Pancreas (tissue), 10 donors: ENCODE measurements at regions not wholly inside any gene's neighbourhood (a gene's known extent, or its start where the extent isn't known, plus 50 kb on each side); places are given as distances from the start of the nearest gene placed in this dataset.
A peak's percentile ranks its signal among the peaks of the same experiment; 100 is the strongest.

ENCODE experiments used
- ATAC-seq, 4 donors: fragments of 200-7000 bp; cut with Tn5 transposase; one replicate each; pipeline versions ENCODE4 v1.8.0 to v1.9.1; 2020; ENCODE audit warnings: mild to moderate bottlenecking in 4 of 4, moderate library complexity in 4 of 4
- DNase-seq, 6 donors: peaks; one replicate each; pipeline ENCODE4 v3.0.0-alpha.2; 2020
- FAIRE-seq: peaks from 2 replicates; lab custom pipeline; 2012; peaks lifted over from hg19 to GRCh38; lab: Jason Lieb, UNC
- H3K27ac ChIP-seq, 4 donors: fragments of 200-600 bp; sonication (generic); 1 replicate in 3 of 4; 2 replicates in 1 of 4; pipeline versions ENCODE4 v1.5.0 to v1.8.0; 2020
- H3K27me3 ChIP-seq, 4 donors: fragments of 200-600 bp; one replicate each; pipeline ENCODE4 v1.8.0; 2021
- H3K36me3 ChIP-seq, 3 donors: fragments of 200-600 bp; sonication (generic) in 1 of 3; one replicate each; pipeline versions ENCODE4 v1.5.0 to v1.8.0; 2020 to 2021
- H3K4me1 ChIP-seq, 3 donors: fragments of 200-600 bp; one replicate each; pipeline ENCODE4 v1.8.0; 2021
- H3K4me3 ChIP-seq, 4 donors: fragments of 200-600 bp; sonication (generic) in 2 of 4; one replicate each; pipeline versions ENCODE4 v1.5.0 to v1.8.0; 2020 to 2021
- H3K9me3 ChIP-seq, 4 donors: fragments of 200-600 bp; one replicate each; pipeline ENCODE4 v1.8.0; 2021
- WGBS, 2 donors: extraction: QIAGEN DNeasy Blood & Tissue Kit; methylation state at CpG; one replicate each; pipeline ENCODE4 v1.1.7; 2013; 5-methylcytosine and 5-hydroxymethylcytosine counted together
- intact Hi-C, 3 donors: fragments of 100-400 bp; cut with DNase I; formaldehyde crosslinking; loops; one replicate each; pipeline versions ENCODE4 v1.11.1 to v1.14.2; 2022
- TF ChIP-seq, protein P1 (sequence below), 4 donors: fragments of 200-600 bp; sonication (generic) in 3 of 4; IDR thresholded peaks; one replicate each; pipeline versions ENCODE4 v1.5.0 to v1.8.0; 2021; ENCODE audit warnings: antibody characterized with exemption in 4 of 4
- donor health status: healthy with polysubstance abuse.
- donor health status: DM: no; HTN: no; CAD: no; lungs with moderate emphysema.
- donor health status: DM: no; HTN: no; CAD: no.
- donor health status: control.
- donor health status: control.
- donor health status: Bipolar disorder and iron deficiency.
- donor health status: DM: yes; HTN: yes; CAD: no.
- donor health status: DM: no; HTN: no; CAD: no.
- donor health status: DM: no; HTN: no; CAD: no.
- donor health status: DM: yes; HTN: yes; CAD: no.

DNA sequence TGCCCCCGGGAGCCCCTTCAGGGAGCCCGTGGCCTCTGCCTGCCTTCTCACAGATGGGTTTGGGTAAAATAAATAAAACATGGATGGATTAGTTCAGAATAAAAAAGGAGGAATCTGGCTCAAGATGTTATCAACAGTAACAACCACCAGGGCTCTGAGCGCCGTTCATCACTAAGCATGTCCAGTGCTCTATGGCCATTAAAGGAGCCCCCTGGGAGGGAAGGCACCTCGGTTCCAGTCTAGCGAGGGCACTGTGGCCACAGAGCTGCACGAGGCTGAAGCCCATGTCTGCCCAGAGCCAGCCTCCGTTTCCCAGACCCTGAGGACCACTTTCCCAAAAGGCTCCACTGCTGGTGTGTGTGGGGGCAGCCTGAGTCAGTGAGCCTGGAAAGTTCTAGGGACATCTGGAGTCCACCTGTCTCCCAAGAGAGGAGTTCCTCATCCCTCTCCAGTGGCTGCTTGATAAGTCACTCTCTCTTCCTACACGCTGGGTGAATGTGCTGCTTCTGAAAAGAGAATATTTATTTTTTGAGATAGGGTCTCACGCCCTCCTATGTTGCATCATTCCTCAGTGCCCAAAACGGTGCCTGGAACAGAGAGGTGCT, 614.6 kb downstream of the TBC1D22A start:
- no peak overlapping the region for H3K27ac ChIP-seq
- ATAC-seq, result no peak
- H3K4me1 ChIP-seq, result no peaks in the 10 kb centered on the region
- H3K9me3 ChIP-seq, result no peaks in the 10 kb centered on the region
- H3K4me3 ChIP-seq, result no peak overlapping the region
- H3K27me3 ChIP-seq, result no peaks in the 10 kb centered on the region
- no peaks in the 10 kb centered on the region for H3K36me3 ChIP-seq
- peak in 1 of 6 donors; percentile 5 for DNase-seq
- intact Hi-C loops, result no loop called here
- 47 to 53% methylated on average over 11 of the region's 11 CpGs for WGBS, 2 donors
- no peak for FAIRE-seq
- TF ChIP-seq, protein P1, sequence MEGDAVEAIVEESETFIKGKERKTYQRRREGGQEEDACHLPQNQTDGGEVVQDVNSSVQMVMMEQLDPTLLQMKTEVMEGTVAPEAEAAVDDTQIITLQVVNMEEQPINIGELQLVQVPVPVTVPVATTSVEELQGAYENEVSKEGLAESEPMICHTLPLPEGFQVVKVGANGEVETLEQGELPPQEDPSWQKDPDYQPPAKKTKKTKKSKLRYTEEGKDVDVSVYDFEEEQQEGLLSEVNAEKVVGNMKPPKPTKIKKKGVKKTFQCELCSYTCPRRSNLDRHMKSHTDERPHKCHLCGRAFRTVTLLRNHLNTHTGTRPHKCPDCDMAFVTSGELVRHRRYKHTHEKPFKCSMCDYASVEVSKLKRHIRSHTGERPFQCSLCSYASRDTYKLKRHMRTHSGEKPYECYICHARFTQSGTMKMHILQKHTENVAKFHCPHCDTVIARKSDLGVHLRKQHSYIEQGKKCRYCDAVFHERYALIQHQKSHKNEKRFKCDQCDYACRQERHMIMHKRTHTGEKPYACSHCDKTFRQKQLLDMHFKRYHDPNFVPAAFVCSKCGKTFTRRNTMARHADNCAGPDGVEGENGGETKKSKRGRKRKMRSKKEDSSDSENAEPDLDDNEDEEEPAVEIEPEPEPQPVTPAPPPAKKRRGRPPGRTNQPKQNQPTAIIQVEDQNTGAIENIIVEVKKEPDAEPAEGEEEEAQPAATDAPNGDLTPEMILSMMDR (IDR thresholded peaks at IDR 0.05), result no peak

DNA sequence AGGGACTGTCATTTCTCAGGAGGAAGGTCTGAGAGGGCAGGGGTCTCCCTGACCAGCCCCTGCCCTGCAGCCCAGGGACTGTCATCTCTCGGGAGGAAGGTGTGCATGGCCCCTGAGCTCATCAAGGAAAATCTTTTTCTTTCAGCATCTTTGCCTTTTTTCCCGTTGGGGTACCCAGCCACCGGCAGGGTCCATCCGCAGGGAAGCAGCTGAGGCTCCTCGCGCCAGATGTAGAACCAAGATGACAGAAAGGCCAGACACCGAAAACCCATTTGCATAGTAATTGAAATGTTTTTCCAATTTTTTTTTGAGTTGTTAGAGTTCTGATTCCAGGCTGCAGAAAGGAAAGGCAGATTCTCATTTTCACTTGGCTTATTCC, 613.9 kb downstream of the TBC1D22A start:
- H3K27ac ChIP-seq, result no peak overlapping the region
- H3K4me3 ChIP-seq, result no peak overlapping the region
- 72 to 75% methylated on average over 7 of the region's 7 CpGs for WGBS, 2 donors
- ATAC-seq (no peak), FAIRE-seq (no peak), DNase-seq (no peak)
- no peaks in the 10 kb centered on the region for H3K9me3 ChIP-seq
- H3K4me1 ChIP-seq, result no peaks in the 10 kb centered on the region
- H3K27me3 ChIP-seq, result no peaks in the 10 kb centered on the region
- TF ChIP-seq, protein P1 (IDR thresholded peaks at IDR 0.05), result no peak
- intact Hi-C loops, result no loop called here
- no peaks in the 10 kb centered on the region for H3K36me3 ChIP-seq

DNA sequence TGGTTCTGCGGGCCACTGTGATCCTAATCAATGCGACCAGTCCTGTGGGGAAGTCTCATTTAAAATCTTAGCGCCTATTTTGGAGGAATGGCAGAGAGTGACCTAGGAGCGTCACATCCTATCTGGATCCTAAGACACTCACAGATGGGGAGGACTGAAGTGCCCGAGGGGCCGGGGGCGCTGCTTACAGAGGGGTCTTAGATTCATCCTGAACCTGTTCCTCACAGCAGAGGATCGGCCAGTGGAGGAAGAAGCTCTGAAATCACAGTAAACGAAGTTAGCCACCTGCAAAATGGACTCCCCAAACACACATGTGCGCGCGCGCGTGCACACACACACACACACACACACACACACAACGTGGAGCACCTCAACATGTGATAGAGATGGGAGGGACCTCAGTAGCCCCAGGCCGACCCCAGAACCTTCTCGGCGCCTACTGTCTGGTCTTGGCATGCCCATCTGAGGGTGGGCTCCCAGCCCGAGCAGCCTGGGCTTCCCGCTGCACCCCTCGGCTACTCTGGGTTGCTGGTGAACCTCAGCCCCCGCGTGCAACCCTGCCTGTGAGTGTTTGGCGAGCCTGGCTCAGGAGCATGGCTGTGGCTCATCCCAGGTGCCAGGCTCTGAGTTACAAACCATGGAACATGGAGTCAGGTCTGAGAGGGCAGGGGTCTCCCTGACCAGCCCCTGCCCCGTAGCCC, 613.3 kb downstream of the TBC1D22A start:
- H3K36me3 ChIP-seq, result no peaks in the 10 kb centered on the region
- TF ChIP-seq, protein P1 (IDR thresholded peaks at IDR 0.05), result no peak
- 60 to 63% methylated on average over 25 of the region's 25 CpGs for WGBS, 2 donors
- H3K9me3 ChIP-seq, result no peaks in the 10 kb centered on the region
- FAIRE-seq (no peak), ATAC-seq (no peak), DNase-seq (peak in 1 of 6 donors; percentile 37)
- no peak overlapping the region for H3K4me3 ChIP-seq
- no peaks in the 10 kb centered on the region for H3K27me3 ChIP-seq
- H3K4me1 ChIP-seq, result no peaks in the 10 kb centered on the region
- intact Hi-C loops, result no loop called here
- H3K27ac ChIP-seq, result no peak overlapping the region

DNA sequence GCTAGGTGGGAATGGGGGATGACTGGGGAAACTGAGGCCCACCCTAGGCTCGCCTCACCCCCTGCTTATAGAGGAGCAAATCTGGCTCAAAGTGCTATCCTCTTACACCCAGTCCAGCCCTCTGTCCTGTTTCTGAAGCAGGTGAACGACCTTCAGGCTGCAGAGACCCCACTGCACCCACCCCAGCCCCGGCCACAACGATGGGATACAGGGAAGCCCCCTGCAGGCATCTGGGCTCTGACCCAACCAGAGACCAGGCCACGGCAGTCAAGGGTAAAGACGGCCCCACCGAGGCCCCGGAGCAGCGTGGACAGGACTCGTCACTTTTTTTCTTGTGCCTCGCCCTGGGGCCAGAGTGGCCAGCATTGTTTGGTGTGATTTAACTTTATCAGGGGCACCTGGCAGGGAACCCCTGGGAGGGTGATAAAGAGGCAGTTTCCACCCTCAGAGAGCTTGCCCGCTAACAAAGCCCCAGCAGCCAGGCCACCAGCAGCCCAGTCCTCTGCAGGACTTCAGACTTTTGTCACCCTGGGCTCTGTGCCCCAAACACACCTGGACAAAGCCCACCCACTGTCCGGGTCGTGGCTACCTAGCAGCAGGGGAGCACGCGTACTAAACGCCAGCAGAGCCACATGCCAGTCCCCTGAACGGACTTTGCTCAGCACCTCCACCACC, 612.6 kb downstream of the TBC1D22A start:
- peak in 1 of 6 donors; percentile 42 for DNase-seq
- FAIRE-seq, result no peak
- Histone ChIP-seq H3K27me3 (no peaks in the 10 kb centered on the region), H3K9me3 (no peaks in the 10 kb centered on the region), H3K4me1 (no peaks in the 10 kb centered on the region), H3K36me3 (no peaks in the 10 kb centered on the region), H3K4me3 (no peak overlapping the region), H3K27ac (no peak overlapping the region)
- 50 to 55% methylated on average over 18 of the region's 18 CpGs for WGBS, 2 donors
- TF ChIP-seq, protein P1 (IDR thresholded peaks at IDR 0.05), result no peak
- intact Hi-C loops, result no loop called here
- ATAC-seq, result no peak
